ENCODE measurements at regions not wholly inside any gene's neighbourhood (a gene's known extent, or its start where the extent isn't known, plus 50 kb on each side); places are given as distances from the start of the nearest gene placed in this dataset.

- TF ChIP-seq HDAC2 (IDR thresholded peaks at IDR 0.05) (no peak), CTCF (IDR thresholded peaks at IDR 0.05) (no peak), CBX8 (IDR thresholded peaks at IDR 0.05) (no peak), CEBPB (IDR thresholded peaks at IDR 0.05) (no peak), REST (IDR thresholded peaks at IDR 0.05) (no peak), POLR2A (IDR thresholded peaks at IDR 0.05; ENCODE audit: low read length) (no peak), MAX (IDR thresholded peaks at IDR 0.05) (no peak), EP300 (IDR thresholded peaks at IDR 0.05) (no peak), ESRRA (IDR thresholded peaks at IDR 0.05; ENCODE audit: borderline replicate concordance, low read length) (no peak)
These were observed 1096.6 kb downstream of the ARAP2 start for GRCh38 chr4:35147761-35148160.
